ENCODE measurements at regions not wholly inside any gene's neighbourhood (a gene's known extent, or its start where the extent isn't known, plus 50 kb on each side); places are given as distances from the start of the nearest gene placed in this dataset.

GRCh38 chr4:79820427-79820826 is 252.6 kb downstream of the ANTXR2 start:
- TF ChIP-seq CTCF (IDR thresholded peaks at IDR 0.05; ENCODE audit: poor library complexity) (no peak), EZH2 (IDR thresholded peaks at IDR 0.05; ENCODE audit: borderline replicate concordance) (no peak), EZH2phosphoT487 (IDR thresholded peaks at IDR 0.05; ENCODE audit: low read depth, severe bottlenecking, unreplicated experiment) (no peak)

All from hepatocyte (in vitro differentiated cells).